Hepatocyte (in vitro differentiated cells): ENCODE measurements at regions not wholly inside any gene's neighbourhood (a gene's known extent, or its start where the extent isn't known, plus 50 kb on each side); places are given as distances from the start of the nearest gene placed in this dataset.
"Not testable (repeated sequence)": the region's sequence is repeated elsewhere in the genome, so short reads cannot be mapped to it uniquely, and the experiment has no call there.

Experiments
- DNase-seq: peaks from one replicate; pipeline ENCODE4 v3.0.0-alpha.2; 2016; ENCODE audit warnings: low spot score
- H2AFZ ChIP-seq: fragments of 200-600 bp; sonication (generic); 2 replicates; pipeline ENCODE4 v1.6.0; 2016; ENCODE audit warnings: antibody characterized with exemption, mild to moderate bottlenecking
- H3K27ac ChIP-seq: fragments of 200-600 bp; sonication (generic); 2 replicates; pipeline ENCODE4 v1.5.1; 2016; ENCODE audit warnings: mild to moderate bottlenecking
- H3K27me3 ChIP-seq: fragments of 200-600 bp; sonication (generic); 2 replicates; pipeline ENCODE4 v1.6.1; 2016
- H3K36me3 ChIP-seq: fragments of 200-600 bp; sonication (generic); replicated peaks from 2 replicates; pipeline ENCODE4 v1.5.1; 2016; ENCODE audit warnings: low read depth; ENCODE audit not compliant: insufficient read depth
- H3K4me1 ChIP-seq: fragments of 200-600 bp; sonication (generic); 2 replicates; pipeline ENCODE4 v1.5.1; 2016; ENCODE audit warnings: mild to moderate bottlenecking, moderate library complexity; ENCODE audit not compliant: insufficient read depth
- H3K4me2 ChIP-seq: fragments of 200-600 bp; sonication (generic); 2 replicates; pipeline ENCODE4 v1.6.0; 2016
- H3K4me3 ChIP-seq: fragments of 200-600 bp; sonication (generic); 2 replicates; pipeline ENCODE4 v1.5.1; 2016; ENCODE audit warnings: mild to moderate bottlenecking
- H3K79me2 ChIP-seq: fragments of 200-600 bp; sonication (generic); 2 replicates; pipeline ENCODE4 v1.6.0; 2017; ENCODE audit warnings: mild to moderate bottlenecking
- H3K9me2 ChIP-seq: fragments of 200-600 bp; sonication (generic); replicated peaks from 2 replicates; pipeline ENCODE4 v1.6.0; 2017; ENCODE audit warnings: mild to moderate bottlenecking; ENCODE audit not compliant: insufficient read depth
- H3K9me3 ChIP-seq: fragments of 200-600 bp; sonication (generic); 2 replicates; pipeline ENCODE4 v1.5.1; 2016; ENCODE audit warnings: low read depth, mild to moderate bottlenecking
- H4K20me1 ChIP-seq: fragments of 200-600 bp; sonication (generic); 2 replicates; pipeline ENCODE4 v1.6.0; 2016; ENCODE audit warnings: mild to moderate bottlenecking; ENCODE audit not compliant: insufficient read depth, poor library complexity, severe bottlenecking
- CTCF ChIP-seq: fragments of 200-600 bp; sonication (generic); IDR thresholded peaks from 2 replicates; pipeline ENCODE4 v1.5.1; 2016; ENCODE audit warnings: antibody characterized with exemption, mild to moderate bottlenecking; ENCODE audit not compliant: poor library complexity
- EZH2 ChIP-seq: fragments of 200-600 bp; sonication (generic); IDR thresholded peaks from 2 replicates; pipeline ENCODE4 v1.6.1; 2016; ENCODE audit warnings: antibody characterized with exemption, mild to moderate bottlenecking, borderline replicate concordance
- EZH2phosphoT487 ChIP-seq: fragments of 200-600 bp; sonication (generic); IDR thresholded peaks from one replicate; pipeline ENCODE4 v1.6.1; 2018; ENCODE audit warnings: antibody characterized with exemption, mild to moderate bottlenecking, low read depth, moderate library complexity; ENCODE audit not compliant: unreplicated experiment, severe bottlenecking
- WGBS: methylation state at CpG from one replicate; pipeline ENCODE4 v1.1.6; 2016; ENCODE audit warnings: low lambda C conversion rate; ENCODE audit errors: missing lambda C conversion rate; 5-methylcytosine and 5-hydroxymethylcytosine counted together

GRCh38 chr12:42019746-42020145 lies 124.9 kb downstream of the GXYLT1 start:
- H3K27ac ChIP-seq: no peak overlapping the region
- no peak overlapping the region for H3K4me3 ChIP-seq
- no peaks in the 10 kb centered on the region for H4K20me1 ChIP-seq
- no peak for DNase-seq
- no peaks in the 10 kb centered on the region for H3K4me1 ChIP-seq
- H2AFZ ChIP-seq: no peak overlapping the region
- no peaks in the 10 kb centered on the region for H3K36me3 ChIP-seq
- no peak overlapping the region for H3K4me2 ChIP-seq
- TF ChIP-seq EZH2phosphoT487 (no peak), EZH2 (no peak), CTCF (no peak)
- no peaks in the 10 kb centered on the region for H3K79me2 ChIP-seq
- no peaks in the 10 kb centered on the region for H3K27me3 ChIP-seq
- H3K9me2 ChIP-seq: no peaks in the 10 kb centered on the region
- 50% methylated on average over 3 of the region's 3 CpGs for WGBS
- no peaks in the 10 kb centered on the region for H3K9me3 ChIP-seq

- no peak for DNase-seq
- Histone ChIP-seq H3K9me2 (no peaks in the 10 kb centered on the region), H3K4me2 (no peak overlapping the region), H3K79me2 (no peaks in the 10 kb centered on the region), H3K36me3 (no peaks in the 10 kb centered on the region), H4K20me1 (no peaks in the 10 kb centered on the region), H3K27me3 (no peaks in the 10 kb centered on the region), H3K27ac (no peak overlapping the region), H2AFZ (no peak overlapping the region), H3K4me3 (no peak overlapping the region), H3K4me1 (no peaks in the 10 kb centered on the region), H3K9me3 (no peaks in the 10 kb centered on the region)
- 90% methylated on average over 6 of the region's 6 CpGs for WGBS
- no peak for TF ChIP-seq EZH2phosphoT487
- no peak for TF ChIP-seq CTCF
- TF ChIP-seq EZH2: no peak
Observed at GRCh38 chr12:42017051-42017450, 127.6 kb downstream of the GXYLT1 start.

GRCh38 chr12:42015051-42015461 lies 129.6 kb downstream of the GXYLT1 start:
- Histone ChIP-seq H2AFZ (no peak overlapping the region), H3K27me3 (no peaks in the 10 kb centered on the region), H3K79me2 (no peaks in the 10 kb centered on the region), H3K4me1 (no peaks in the 10 kb centered on the region), H3K36me3 (no peaks in the 10 kb centered on the region), H3K27ac (no peak overlapping the region), H3K9me2 (no peaks in the 10 kb centered on the region), H4K20me1 (no peaks in the 10 kb centered on the region), H3K4me3 (no peak overlapping the region), H3K4me2 (no peak overlapping the region), H3K9me3 (no peaks in the 10 kb centered on the region)
- no peak for TF ChIP-seq EZH2
- TF ChIP-seq CTCF: no peak
- no peak for TF ChIP-seq EZH2phosphoT487
- no peak for DNase-seq

- not testable (repeated sequence) for H3K9me2 ChIP-seq, H4K20me1 ChIP-seq, H3K27me3 ChIP-seq, DNase-seq, H3K4me1 ChIP-seq, H3K79me2 ChIP-seq, H3K9me3 ChIP-seq, H2AFZ ChIP-seq, H3K27ac ChIP-seq, H3K36me3 ChIP-seq, H3K4me2 ChIP-seq, H3K4me3 ChIP-seq
- 93% methylated on average over 2 of the region's 2 CpGs for WGBS
Observed at GRCh38 chr12:42012501-42012900, 132.2 kb downstream of the GXYLT1 start.
